ENCODE measurements at regions not wholly inside any gene's neighbourhood (a gene's known extent, or its start where the extent isn't known, plus 50 kb on each side); places are given as distances from the start of the nearest gene placed in this dataset.

- Histone ChIP-seq H2BK5ac (ENCODE audit: low read depth, low read length, poor library complexity) (no peak overlapping the region), H3K23ac (ENCODE audit: low read length) (no peak overlapping the region), H4K12ac (ENCODE audit: low read depth, low read length) (no peak overlapping the region), H3K4ac (ENCODE audit: low read depth, low read length) (no peak overlapping the region), H4K8ac (ENCODE audit: low read depth, low read length) (no peak overlapping the region), H2BK12ac (ENCODE audit: low read length) (no peak overlapping the region), H2AFZ (ENCODE audit: insufficient read depth, low read length, poor library complexity) (no peak overlapping the region), H3K9ac (ENCODE audit: low read length) (no peak overlapping the region), H3K27me3 (ENCODE audit: insufficient read depth, low read length) (no peaks in the 10 kb centered on the region), H2BK120ac (ENCODE audit: insufficient read depth, low read length, poor library complexity) (no peak overlapping the region), H3K18ac (ENCODE audit: low read length) (no peak overlapping the region), H3K36me3 (ENCODE audit: control insufficient read depth in 1 of 2, insufficient read depth in 2 of 2, low read length in 2 of 2) (no peaks in the 10 kb centered on the region), H3K4me1 (ENCODE audit: control insufficient read depth in 1 of 2, insufficient read depth in 2 of 2, low read length in 2 of 2) (peaks cover 0 to 7% of the 10 kb centered on the region in 2 experiments), H3K4me2 (ENCODE audit: low read length) (no peak overlapping the region), H3K14ac (ENCODE audit: low read length) (no peak overlapping the region), H3K9me3 (ENCODE audit: insufficient read depth, low read depth, low read length) (no peaks in the 10 kb centered on the region), H3K27ac (ENCODE audit: low read depth, low read length) (no peak overlapping the region), H4K91ac (ENCODE audit: low read depth, low read length) (no peak overlapping the region), H3K79me1 (ENCODE audit: low read length) (peaks cover 15% of the 10 kb centered on the region), H3K4me3 (ENCODE audit: low read depth, low read length) (no peak overlapping the region), H3K79me2 (ENCODE audit: control insufficient read depth, insufficient read depth, low read length, poor library complexity) (peaks cover 9% of the 10 kb centered on the region), H2AK5ac (ENCODE audit: low read length) (no peak overlapping the region)
- WGBS (ENCODE audit: extremely low coverage, insufficient coverage, insufficient read length): no CpG with 5 or more reads among the region's 4 CpGs
- no peak for DNase-seq
Observed at GRCh38 chr14:71317385-71318096, 410.3 kb downstream of the PCNX1 start.

DNA sequence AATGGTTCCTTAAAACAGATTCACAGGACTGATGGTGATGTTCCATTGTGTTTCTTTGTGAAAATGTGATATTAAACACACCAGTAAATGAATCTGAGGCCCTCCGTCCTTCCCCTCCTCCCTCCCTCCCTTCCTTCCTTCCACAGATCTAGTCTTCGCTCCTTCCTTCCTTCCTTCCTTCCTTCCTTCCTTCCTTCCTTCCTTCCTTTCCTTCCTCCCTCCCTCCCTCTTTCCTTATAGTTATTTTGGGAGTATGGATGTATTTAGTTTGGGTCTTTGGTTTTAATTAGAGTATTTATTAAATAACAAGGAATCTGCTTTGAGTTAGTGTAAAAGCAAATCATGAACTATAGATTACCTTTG is 410.8 kb downstream of the PCNX1 start:
- no peak overlapping the region for H3K14ac ChIP-seq (ENCODE audit: low read length)
- no peak overlapping the region for H4K12ac ChIP-seq (ENCODE audit: low read depth, low read length)
- no peak overlapping the region for H3K27ac ChIP-seq (ENCODE audit: low read depth, low read length)
- DNase-seq: no peak
- no peak overlapping the region for H4K8ac ChIP-seq (ENCODE audit: low read depth, low read length)
- no peaks in the 10 kb centered on the region for H3K36me3 ChIP-seq (ENCODE audit: control insufficient read depth in 1 of 2, insufficient read depth in 2 of 2, low read length in 2 of 2)
- no peak overlapping the region for H2BK12ac ChIP-seq (ENCODE audit: low read length)
- H3K9me3 ChIP-seq (ENCODE audit: insufficient read depth, low read depth, low read length): no peaks in the 10 kb centered on the region
- no peak overlapping the region for H4K91ac ChIP-seq (ENCODE audit: low read depth, low read length)
- H3K79me2 ChIP-seq (ENCODE audit: control insufficient read depth, insufficient read depth, low read length, poor library complexity): peaks cover 9% of the 10 kb centered on the region
- H2BK5ac ChIP-seq (ENCODE audit: low read depth, low read length, poor library complexity): no peak overlapping the region
- H3K4me2 ChIP-seq (ENCODE audit: low read length): no peak overlapping the region
- H3K18ac ChIP-seq (ENCODE audit: low read length): no peak overlapping the region
- H3K4me1 ChIP-seq (ENCODE audit: control insufficient read depth in 1 of 2, insufficient read depth in 2 of 2, low read length in 2 of 2): peaks cover 0 to 7% of the 10 kb centered on the region in 2 experiments
- no peak overlapping the region for H3K4me3 ChIP-seq (ENCODE audit: low read depth, low read length)
- no peaks in the 10 kb centered on the region for H3K27me3 ChIP-seq (ENCODE audit: insufficient read depth, low read length)
- no peak overlapping the region for H3K4ac ChIP-seq (ENCODE audit: low read depth, low read length)
- peaks cover 15% of the 10 kb centered on the region for H3K79me1 ChIP-seq (ENCODE audit: low read length)
- no peak overlapping the region for H3K9ac ChIP-seq (ENCODE audit: low read length)
- no peak overlapping the region for H2AK5ac ChIP-seq (ENCODE audit: low read length)
- H2BK120ac ChIP-seq (ENCODE audit: insufficient read depth, low read length, poor library complexity): no peak overlapping the region
- H3K23ac ChIP-seq (ENCODE audit: low read length): no peak overlapping the region
- WGBS (ENCODE audit: extremely low coverage, insufficient coverage, insufficient read length): no CpG with 5 or more reads among the region's 2 CpGs
- no peak overlapping the region for H2AFZ ChIP-seq (ENCODE audit: insufficient read depth, low read length, poor library complexity)

DNA sequence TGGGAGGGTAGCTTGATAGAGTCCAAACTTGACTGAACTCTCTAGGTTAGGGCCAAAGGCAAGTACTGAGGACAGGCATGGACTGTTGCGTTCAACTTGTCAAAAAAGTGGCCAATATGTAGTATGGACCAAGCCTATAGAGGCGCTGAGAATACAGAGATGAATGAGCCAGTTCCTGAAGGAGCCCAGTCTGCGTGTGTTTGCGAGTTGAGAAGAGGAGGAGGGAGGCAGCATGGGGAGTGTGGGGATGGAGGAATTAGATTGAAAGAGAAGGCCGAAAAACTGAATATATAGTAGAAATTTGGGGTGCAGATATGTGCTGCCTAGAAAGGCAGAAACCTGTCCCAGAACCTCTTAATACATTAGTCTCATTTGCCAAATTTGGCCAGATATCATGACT is 412.4 kb downstream of the PCNX1 start:
- no peak overlapping the region for H4K91ac ChIP-seq (ENCODE audit: low read depth, low read length)
- peaks cover 0 to 5% of the 10 kb centered on the region in 2 experiments for H3K4me1 ChIP-seq (ENCODE audit: control insufficient read depth in 1 of 2, insufficient read depth in 2 of 2, low read length in 2 of 2)
- H3K4me2 ChIP-seq (ENCODE audit: low read length): peak overlapping the region; percentile 87
- H2AK5ac ChIP-seq (ENCODE audit: low read length): no peak overlapping the region
- H3K4me3 ChIP-seq (ENCODE audit: low read depth, low read length): peak overlapping the region; percentile 67
- WGBS (ENCODE audit: extremely low coverage, insufficient coverage, insufficient read length): no CpG with 5 or more reads among the region's 5 CpGs
- no peak overlapping the region for H3K14ac ChIP-seq (ENCODE audit: low read length)
- no peak overlapping the region for H3K18ac ChIP-seq (ENCODE audit: low read length)
- no peak overlapping the region for H3K27ac ChIP-seq (ENCODE audit: low read depth, low read length)
- no peaks in the 10 kb centered on the region for H3K36me3 ChIP-seq (ENCODE audit: control insufficient read depth in 1 of 2, insufficient read depth in 2 of 2, low read length in 2 of 2)
- no peak overlapping the region for H2BK120ac ChIP-seq (ENCODE audit: insufficient read depth, low read length, poor library complexity)
- peak overlapping the region; percentile 36 for H2BK12ac ChIP-seq (ENCODE audit: low read length)
- H3K4ac ChIP-seq (ENCODE audit: low read depth, low read length): no peak overlapping the region
- peak in 1 of 2 donors; percentile 28 for DNase-seq
- peak overlapping the region; percentile 75 for H2AFZ ChIP-seq (ENCODE audit: insufficient read depth, low read length, poor library complexity)
- no peak overlapping the region for H2BK5ac ChIP-seq (ENCODE audit: low read depth, low read length, poor library complexity)
- H3K9ac ChIP-seq (ENCODE audit: low read length): no peak overlapping the region
- H3K9me3 ChIP-seq (ENCODE audit: insufficient read depth, low read depth, low read length): no peaks in the 10 kb centered on the region
- H3K79me1 ChIP-seq (ENCODE audit: low read length): peaks cover 15% of the 10 kb centered on the region
- H3K79me2 ChIP-seq (ENCODE audit: control insufficient read depth, insufficient read depth, low read length, poor library complexity): peaks cover 9% of the 10 kb centered on the region
- H4K8ac ChIP-seq (ENCODE audit: low read depth, low read length): peak overlapping the region; percentile 23
- H3K23ac ChIP-seq (ENCODE audit: low read length): no peak overlapping the region
- no peak overlapping the region for H4K12ac ChIP-seq (ENCODE audit: low read depth, low read length)
- no peaks in the 10 kb centered on the region for H3K27me3 ChIP-seq (ENCODE audit: insufficient read depth, low read length)

GRCh38 chr14:71320107-71320733 is 413.0 kb downstream of the PCNX1 start, which contains the start of gene SIPA1L1:
TSS of gene SIPA1L1 (plus strand) at chr14:71320476.
- Histone ChIP-seq H3K23ac (ENCODE audit: low read length) (no peak within 1 kb of the TSS), H2AFZ (ENCODE audit: insufficient read depth, low read length, poor library complexity) (peak within 1 kb of the TSS; percentile 75), H3K27ac (ENCODE audit: low read depth, low read length) (peak within 1 kb of the TSS; percentile 97), H3K36me3 (ENCODE audit: control insufficient read depth in 1 of 2, insufficient read depth in 2 of 2, low read length in 2 of 2) (no peaks in the 10 kb centered on the region), H3K9ac (ENCODE audit: low read length) (peak within 1 kb of the TSS; percentile 96), H4K91ac (ENCODE audit: low read depth, low read length) (peak within 1 kb of the TSS; percentile 90), H3K14ac (ENCODE audit: low read length) (peak within 1 kb of the TSS; percentile 80), H3K4me1 (ENCODE audit: control insufficient read depth in 1 of 2, insufficient read depth in 2 of 2, low read length in 2 of 2) (peaks cover 0 to 2% of the 10 kb centered on the region in 2 experiments), H3K4me3 (ENCODE audit: low read depth, low read length) (peak within 1 kb of the TSS; percentile 90), H3K18ac (ENCODE audit: low read length) (peak within 1 kb of the TSS; percentile 94), H2BK120ac (ENCODE audit: insufficient read depth, low read length, poor library complexity) (peak within 1 kb of the TSS; percentile 79), H3K79me1 (ENCODE audit: low read length) (peaks cover 15% of the 10 kb centered on the region), H2AK5ac (ENCODE audit: low read length) (peak within 1 kb of the TSS; percentile 13), H3K9me3 (ENCODE audit: insufficient read depth, low read depth, low read length) (no peaks in the 10 kb centered on the region), H2BK5ac (ENCODE audit: low read depth, low read length, poor library complexity) (peak within 1 kb of the TSS; percentile 86), H4K12ac (ENCODE audit: low read depth, low read length) (peak within 1 kb of the TSS; percentile 85), H2BK12ac (ENCODE audit: low read length) (peak within 1 kb of the TSS; percentile 36), H3K4ac (ENCODE audit: low read depth, low read length) (peak within 1 kb of the TSS; percentile 85), H3K4me2 (ENCODE audit: low read length) (peak within 1 kb of the TSS; percentile 87), H3K27me3 (ENCODE audit: insufficient read depth, low read length) (no peaks in the 10 kb centered on the region), H4K8ac (ENCODE audit: low read depth, low read length) (peak within 1 kb of the TSS; percentile 64), H3K79me2 (ENCODE audit: control insufficient read depth, insufficient read depth, low read length, poor library complexity) (peaks cover 9% of the 10 kb centered on the region)
- peak; percentile 95 to 99 for DNase-seq
- no CpG with 5 or more reads among the region's 52 CpGs for WGBS (ENCODE audit: extremely low coverage, insufficient coverage, insufficient read length)
